ENCODE measurements at regions not wholly inside any gene's neighbourhood (a gene's known extent, or its start where the extent isn't known, plus 50 kb on each side); places are given as distances from the start of the nearest gene placed in this dataset.

DNA sequence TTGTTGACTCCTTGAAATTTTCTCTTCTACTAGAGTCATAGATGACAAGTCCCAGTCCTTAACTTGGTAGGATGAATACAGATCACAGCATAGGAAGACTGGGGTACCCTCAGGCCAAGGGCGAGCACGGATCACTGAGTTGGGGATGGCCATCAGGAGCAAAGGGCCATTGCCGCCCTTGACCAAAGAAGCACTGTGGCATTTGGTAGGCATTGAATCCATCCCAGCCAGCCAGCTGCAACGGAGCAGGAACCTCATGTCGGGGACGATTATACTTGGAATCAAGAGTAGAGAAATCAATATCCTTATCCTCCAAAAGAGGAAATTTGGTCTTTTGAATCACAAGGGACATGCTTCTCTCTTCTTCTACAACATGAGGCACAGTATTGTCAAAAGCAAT lies 50.1 kb upstream of the ZNF573 start:
- TF ChIP-seq, protein P1, sequence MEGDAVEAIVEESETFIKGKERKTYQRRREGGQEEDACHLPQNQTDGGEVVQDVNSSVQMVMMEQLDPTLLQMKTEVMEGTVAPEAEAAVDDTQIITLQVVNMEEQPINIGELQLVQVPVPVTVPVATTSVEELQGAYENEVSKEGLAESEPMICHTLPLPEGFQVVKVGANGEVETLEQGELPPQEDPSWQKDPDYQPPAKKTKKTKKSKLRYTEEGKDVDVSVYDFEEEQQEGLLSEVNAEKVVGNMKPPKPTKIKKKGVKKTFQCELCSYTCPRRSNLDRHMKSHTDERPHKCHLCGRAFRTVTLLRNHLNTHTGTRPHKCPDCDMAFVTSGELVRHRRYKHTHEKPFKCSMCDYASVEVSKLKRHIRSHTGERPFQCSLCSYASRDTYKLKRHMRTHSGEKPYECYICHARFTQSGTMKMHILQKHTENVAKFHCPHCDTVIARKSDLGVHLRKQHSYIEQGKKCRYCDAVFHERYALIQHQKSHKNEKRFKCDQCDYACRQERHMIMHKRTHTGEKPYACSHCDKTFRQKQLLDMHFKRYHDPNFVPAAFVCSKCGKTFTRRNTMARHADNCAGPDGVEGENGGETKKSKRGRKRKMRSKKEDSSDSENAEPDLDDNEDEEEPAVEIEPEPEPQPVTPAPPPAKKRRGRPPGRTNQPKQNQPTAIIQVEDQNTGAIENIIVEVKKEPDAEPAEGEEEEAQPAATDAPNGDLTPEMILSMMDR (IDR thresholded peaks at IDR 0.05) = no peak
- TF ChIP-seq POLR2A (IDR thresholded peaks at IDR 0.05) = no peak
